Lower leg skin (tissue), 3 donors: ENCODE measurements at regions not wholly inside any gene's neighbourhood (a gene's known extent, or its start where the extent isn't known, plus 50 kb on each side); places are given as distances from the start of the nearest gene placed in this dataset.
"Not testable (repeated sequence)": the region's sequence is repeated elsewhere in the genome, so short reads cannot be mapped to it uniquely, and the experiment has no call there.

ENCODE experiments used
- CTCF ChIP-seq, 3 donors: fragments of 450-650 bp; IDR thresholded peaks; one replicate each; pipeline ENCODE4 v1.5.1; 2016; ENCODE audit warnings: antibody characterized with exemption in 3 of 3, mild to moderate bottlenecking in 3 of 3, moderate library complexity in 2 of 3
- POLR2A ChIP-seq, 2 donors: fragments of 450-650 bp; IDR thresholded peaks; one replicate each; pipeline ENCODE4 v1.6.1; 2016 to 2017; ENCODE audit warnings: antibody characterized with exemption in 2 of 2, mild to moderate bottlenecking in 1 of 2, moderate library complexity in 1 of 2

- TF ChIP-seq CTCF, POLR2A (IDR thresholded peaks at IDR 0.05): not testable (repeated sequence)
Observed at GRCh38 chr2:132068407-132068806, 93.3 kb downstream of the ANKRD30BL start.
